H1 (cell line): ENCODE measurements at regions not wholly inside any gene's neighbourhood (a gene's known extent, or its start where the extent isn't known, plus 50 kb on each side); places are given as distances from the start of the nearest gene placed in this dataset.

Experiments
- CHD2 ChIP-seq: IDR thresholded peaks from 2 replicates; pipeline ENCODE4 v1.6.1; 2012; ENCODE audit warnings: low read length, improper control_type of control experiment
- CREB1 ChIP-seq: IDR thresholded peaks from 2 replicates; pipeline ENCODE4 v1.6.1; 2012; ENCODE audit warnings: inconsistent platforms
- EGR1 ChIP-seq: IDR thresholded peaks from 2 replicates; pipeline ENCODE4 v1.6.1; 2011; ENCODE audit warnings: low read depth, low read length, borderline replicate concordance
- EP300 ChIP-seq, 2 experiments: IDR thresholded peaks; 1 replicate in 1 of 2; 2 replicates in 1 of 2; pipeline ENCODE4 v1.6.1; 2011 to 2012; ENCODE audit warnings: low read depth in 2 of 2, low read length in 2 of 2, mild to moderate bottlenecking in 2 of 2, borderline replicate concordance in 1 of 2, inconsistent platforms in 1 of 2, moderate library complexity in 1 of 2
- POLR2A ChIP-seq, 2 experiments: IDR thresholded peaks; 1 replicate in 1 of 2; 2 replicates in 1 of 2; pipeline ENCODE4 v1.6.1; 2011; ENCODE audit warnings: low read depth in 2 of 2, low read length in 2 of 2, mild to moderate bottlenecking in 2 of 2; ENCODE audit errors: control extremely low read depth in 1 of 2
- RBBP5 ChIP-seq: IDR thresholded peaks from 2 replicates; pipeline ENCODE4 v1.7.1; 2012; ENCODE audit warnings: low read depth, mild to moderate bottlenecking, inconsistent platforms, low read length, moderate library complexity, borderline replicate concordance
- TCF12 ChIP-seq: IDR thresholded peaks from 2 replicates; pipeline ENCODE4 v1.6.1; 2011; ENCODE audit warnings: low read depth, mild to moderate bottlenecking, low read length
- TF ChIP-seq, protein P1 (sequence below), 3 experiments: IDR thresholded peaks; 1 replicate in 2 of 3; 2 replicates in 1 of 3; pipeline versions ENCODE4 v1.5.1 to v1.6.1; 2011; ENCODE audit warnings: low read length in 3 of 3, mild to moderate bottlenecking in 3 of 3, inconsistent platforms in 2 of 3, low read depth in 1 of 3, moderate library complexity in 1 of 3; ENCODE audit not compliant: insufficient read depth in 1 of 3; ENCODE audit errors: control extremely low read depth in 1 of 3

DNA sequence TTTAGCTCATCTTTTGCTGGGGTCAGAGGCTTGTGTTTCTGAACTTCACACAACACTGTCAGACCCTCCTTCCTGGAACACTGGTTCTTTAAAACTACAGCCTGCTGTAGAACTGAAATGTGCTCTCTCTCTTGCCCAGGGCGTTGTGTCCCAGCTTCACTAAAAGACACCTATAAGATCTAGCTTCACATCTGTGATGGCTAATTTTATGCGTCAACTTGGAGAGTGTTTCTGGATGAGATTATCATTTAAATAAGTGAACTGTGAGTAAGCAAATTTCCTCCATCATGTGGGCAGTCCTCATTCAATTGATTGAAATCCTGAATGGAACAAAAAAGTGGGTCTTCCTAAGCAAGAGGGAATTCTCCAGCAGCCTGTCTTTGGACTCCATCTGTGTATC is 140.3 kb downstream of the OSR1 start:
- TF ChIP-seq CREB1 (no peak), POLR2A (IDR thresholded peaks at IDR 0.05; ENCODE audit: control extremely low read depth in 1 of 2, low read depth in 2 of 2, low read length in 2 of 2) (no peak), TCF12 (no peak), CHD2 (no peak), RBBP5 (no peak), EP300 (IDR thresholded peaks at IDR 0.05; ENCODE audit: borderline replicate concordance in 1 of 2, low read depth in 2 of 2, low read length in 2 of 2) (no peak), EGR1 (no peak)
- TF ChIP-seq, protein P1, sequence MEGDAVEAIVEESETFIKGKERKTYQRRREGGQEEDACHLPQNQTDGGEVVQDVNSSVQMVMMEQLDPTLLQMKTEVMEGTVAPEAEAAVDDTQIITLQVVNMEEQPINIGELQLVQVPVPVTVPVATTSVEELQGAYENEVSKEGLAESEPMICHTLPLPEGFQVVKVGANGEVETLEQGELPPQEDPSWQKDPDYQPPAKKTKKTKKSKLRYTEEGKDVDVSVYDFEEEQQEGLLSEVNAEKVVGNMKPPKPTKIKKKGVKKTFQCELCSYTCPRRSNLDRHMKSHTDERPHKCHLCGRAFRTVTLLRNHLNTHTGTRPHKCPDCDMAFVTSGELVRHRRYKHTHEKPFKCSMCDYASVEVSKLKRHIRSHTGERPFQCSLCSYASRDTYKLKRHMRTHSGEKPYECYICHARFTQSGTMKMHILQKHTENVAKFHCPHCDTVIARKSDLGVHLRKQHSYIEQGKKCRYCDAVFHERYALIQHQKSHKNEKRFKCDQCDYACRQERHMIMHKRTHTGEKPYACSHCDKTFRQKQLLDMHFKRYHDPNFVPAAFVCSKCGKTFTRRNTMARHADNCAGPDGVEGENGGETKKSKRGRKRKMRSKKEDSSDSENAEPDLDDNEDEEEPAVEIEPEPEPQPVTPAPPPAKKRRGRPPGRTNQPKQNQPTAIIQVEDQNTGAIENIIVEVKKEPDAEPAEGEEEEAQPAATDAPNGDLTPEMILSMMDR (IDR thresholded peaks at IDR 0.05; ENCODE audit: control extremely low read depth in 1 of 3, insufficient read depth in 1 of 3, low read depth in 1 of 3, low read length in 3 of 3), result no peak
